Ovary (tissue), 7 donors: ENCODE measurements at regions not wholly inside any gene's neighbourhood (a gene's known extent, or its start where the extent isn't known, plus 50 kb on each side); places are given as distances from the start of the nearest gene placed in this dataset.

Experiments
- DNase-seq, 5 donors: peaks; one replicate each; pipeline ENCODE4 v3.0.0-alpha.2; 2019 to 2020
- H3K27ac ChIP-seq, 2 donors: fragments of 200-600 bp; one replicate each; pipeline versions ENCODE4 v1.5.1 to v1.8.0; 2019 to 2022
- H3K27me3 ChIP-seq: fragments of 200-600 bp; one replicate; pipeline ENCODE4 v1.8.0; 2022
- H3K36me3 ChIP-seq: fragments of 200-600 bp; sonication (generic); one replicate; pipeline ENCODE4 v1.5.1; 2019
- H3K4me1 ChIP-seq: one replicate; pipeline ENCODE4 v1.8.1; 2013; ENCODE audit warnings: mild to moderate bottlenecking, moderate library complexity; ENCODE audit not compliant: insufficient read depth
- H3K4me3 ChIP-seq: fragments of 200-600 bp; sonication (generic); one replicate; pipeline ENCODE4 v1.5.1; 2017
- H3K9me3 ChIP-seq, 2 donors: fragments of 200-600 bp in 1 of 2; sonication (generic) in 1 of 2; one replicate each; pipeline versions ENCODE4 v1.5.1 to v1.8.1; 2013 to 2019; ENCODE audit warnings: mild to moderate bottlenecking in 1 of 2, moderate library complexity in 1 of 2
- EP300 ChIP-seq: sonication (generic); formaldehyde crosslinking; IDR thresholded peaks from one replicate; pipeline ENCODE4 v1.6.1; 2017; ENCODE audit warnings: antibody characterized with exemption
- POLR2A ChIP-seq: fragments of 450-650 bp; IDR thresholded peaks from one replicate; pipeline ENCODE4 v1.6.1; 2017; ENCODE audit warnings: antibody characterized with exemption, mild to moderate bottlenecking, moderate library complexity
- WGBS, 3 donors: extraction: QIAGEN DNeasy Blood & Tissue Kit in 1 of 3; methylation state at CpG; one replicate each; pipeline versions ENCODE4 v1.1.5 to v1.1.7; 2013 to 2017; 5-methylcytosine and 5-hydroxymethylcytosine counted together
- intact Hi-C, 4 donors: fragments of 100-400 bp; cut with DNase I; formaldehyde crosslinking; loops; one replicate each; pipeline versions ENCODE4 v1.11.0 to v1.15.1; 2022 to 2023
- TF ChIP-seq, protein P1 (sequence below), 3 donors: fragments of 450-650 bp in 2 of 3; fragments of 200-600 bp in 1 of 3; IDR thresholded peaks; one replicate each; pipeline versions ENCODE4 v1.5.1 to v1.8.0; 2016 to 2022; ENCODE audit warnings: antibody characterized with exemption in 3 of 3, mild to moderate bottlenecking in 1 of 3
- donor health status: DM: no; HTN: no; CAD: no; lungs with moderate emphysema.
- donor health status: DM: no; HTN: no; CAD: no.
- donor health status: Bipolar disorder and iron deficiency.
- donor health status: DM: no; HTN: no; CAD: no.
- donor health status: DM: yes; HTN: yes; CAD: no.

GRCh38 chr16:85539629-85540291 is 73.4 kb upstream of the GSE1 start:
- WGBS, 3 donors = 92 to 97% (median 97%) methylated on average over 12 of the region's 12 CpGs
- H3K27ac ChIP-seq = no peak overlapping the region
- H3K27me3 ChIP-seq = no peaks in the 10 kb centered on the region
- DNase-seq = no peak
- no peak for TF ChIP-seq POLR2A
- no peak for TF ChIP-seq EP300
- TF ChIP-seq, protein P1, sequence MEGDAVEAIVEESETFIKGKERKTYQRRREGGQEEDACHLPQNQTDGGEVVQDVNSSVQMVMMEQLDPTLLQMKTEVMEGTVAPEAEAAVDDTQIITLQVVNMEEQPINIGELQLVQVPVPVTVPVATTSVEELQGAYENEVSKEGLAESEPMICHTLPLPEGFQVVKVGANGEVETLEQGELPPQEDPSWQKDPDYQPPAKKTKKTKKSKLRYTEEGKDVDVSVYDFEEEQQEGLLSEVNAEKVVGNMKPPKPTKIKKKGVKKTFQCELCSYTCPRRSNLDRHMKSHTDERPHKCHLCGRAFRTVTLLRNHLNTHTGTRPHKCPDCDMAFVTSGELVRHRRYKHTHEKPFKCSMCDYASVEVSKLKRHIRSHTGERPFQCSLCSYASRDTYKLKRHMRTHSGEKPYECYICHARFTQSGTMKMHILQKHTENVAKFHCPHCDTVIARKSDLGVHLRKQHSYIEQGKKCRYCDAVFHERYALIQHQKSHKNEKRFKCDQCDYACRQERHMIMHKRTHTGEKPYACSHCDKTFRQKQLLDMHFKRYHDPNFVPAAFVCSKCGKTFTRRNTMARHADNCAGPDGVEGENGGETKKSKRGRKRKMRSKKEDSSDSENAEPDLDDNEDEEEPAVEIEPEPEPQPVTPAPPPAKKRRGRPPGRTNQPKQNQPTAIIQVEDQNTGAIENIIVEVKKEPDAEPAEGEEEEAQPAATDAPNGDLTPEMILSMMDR (IDR thresholded peaks at IDR 0.05) = no peak
- H3K4me3 ChIP-seq = no peak overlapping the region
- peaks cover 17% of the 10 kb centered on the region for H3K4me1 ChIP-seq
- H3K36me3 ChIP-seq = no peaks in the 10 kb centered on the region
- peaks cover 0 to 5% of the 10 kb centered on the region in 2 donors for H3K9me3 ChIP-seq
- intact Hi-C loops = no loop called here

- WGBS, 3 donors = 71 to 80% (median 71%) methylated on average over 8 of the region's 8 CpGs
- Histone ChIP-seq H3K27ac (no peak overlapping the region), H3K9me3 (peaks cover 0 to 5% of the 10 kb centered on the region in 2 donors), H3K36me3 (no peaks in the 10 kb centered on the region), H3K4me1 (peaks cover 11% of the 10 kb centered on the region), H3K27me3 (no peaks in the 10 kb centered on the region), H3K4me3 (no peak overlapping the region)
- intact Hi-C loops = no loop called here
- DNase-seq = no peak
- TF ChIP-seq, protein P1 (IDR thresholded peaks at IDR 0.05) = no peak
These were observed 71.9 kb upstream of the GSE1 start for GRCh38 chr16:85541181-85541580.

- H3K27ac ChIP-seq = no peak overlapping the region
- intact Hi-C loops = no loop called here
- no peaks in the 10 kb centered on the region for H3K27me3 ChIP-seq
- DNase-seq = peak in 1 of 5 donors; percentile 36
- H3K4me3 ChIP-seq = no peak overlapping the region
- TF ChIP-seq EP300 (no peak), POLR2A (no peak)
- TF ChIP-seq, protein P1 (IDR thresholded peaks at IDR 0.05) = no peak
- no peaks in the 10 kb centered on the region for H3K36me3 ChIP-seq
- WGBS, 3 donors = 38 to 55% (median 53%) methylated on average over 7 of the region's 7 CpGs
- peaks cover 10% of the 10 kb centered on the region for H3K4me1 ChIP-seq
- peaks cover 0 to 5% of the 10 kb centered on the region in 2 donors for H3K9me3 ChIP-seq
These were observed 71.5 kb upstream of the GSE1 start for GRCh38 chr16:85541619-85541979.

DNA sequence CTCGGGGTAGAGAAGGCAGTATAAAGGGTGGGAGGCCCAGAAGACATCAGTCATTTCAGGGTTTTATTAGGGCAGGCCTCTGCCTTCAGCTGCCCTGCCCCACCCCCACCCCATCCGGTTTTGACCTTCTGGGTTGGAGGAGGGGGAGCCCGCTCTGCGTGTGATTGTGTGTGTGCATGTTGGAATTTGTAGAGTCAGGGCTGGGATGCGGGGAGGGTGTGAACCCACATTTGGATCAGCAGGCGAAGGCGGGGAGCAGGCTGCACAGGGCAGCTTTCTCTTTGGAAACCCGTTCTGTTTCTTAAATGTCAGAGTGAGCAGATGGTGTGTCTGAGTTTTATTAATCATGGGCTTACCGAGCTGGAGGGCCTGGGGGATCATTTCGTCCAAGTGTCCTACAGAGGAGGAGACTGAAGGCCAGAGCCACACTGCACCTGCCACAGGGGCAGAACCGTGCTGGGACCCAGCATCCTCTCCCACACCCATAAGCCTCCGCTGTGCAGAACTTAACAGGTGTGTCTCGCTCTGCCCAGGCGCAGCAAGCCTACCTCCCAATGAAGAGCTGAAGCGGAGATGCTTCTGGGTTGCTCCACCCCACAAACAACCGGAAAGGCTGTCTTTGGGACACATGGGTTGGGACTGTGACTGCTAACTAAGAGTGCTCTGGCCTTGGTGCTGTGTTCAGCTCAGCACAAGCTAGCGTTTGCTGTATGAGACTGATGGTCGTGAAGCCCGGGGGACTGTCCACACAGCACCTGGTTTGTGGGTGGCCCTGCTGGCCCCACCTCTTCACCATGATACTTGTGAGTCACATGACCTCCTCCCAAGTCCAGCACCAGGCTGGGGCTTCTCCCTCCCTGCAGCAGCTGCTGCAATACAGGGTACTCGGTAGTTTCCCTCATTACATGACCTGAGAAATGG is 70.9 kb upstream of the GSE1 start:
- WGBS, 3 donors = 51 to 59% (median 54%) methylated on average over 17 to 20 of the region's 20 CpGs
- no peaks in the 10 kb centered on the region for H3K36me3 ChIP-seq
- intact Hi-C loops = no loop called here
- H3K4me3 ChIP-seq = no peak overlapping the region
- TF ChIP-seq EP300 = no peak
- TF ChIP-seq, protein P1 (IDR thresholded peaks at IDR 0.05) = no peak
- TF ChIP-seq POLR2A = no peak
- H3K27ac ChIP-seq = no peak overlapping the region
- H3K27me3 ChIP-seq = no peaks in the 10 kb centered on the region
- peaks cover 10% of the 10 kb centered on the region for H3K4me1 ChIP-seq
- DNase-seq = peak in 1 of 5 donors; percentile 57
- peaks cover 0 to 5% of the 10 kb centered on the region in 2 donors for H3K9me3 ChIP-seq
